Fibroblast of gingiva (primary cell): ENCODE measurements at regions not wholly inside any gene's neighbourhood (a gene's known extent, or its start where the extent isn't known, plus 50 kb on each side); places are given as distances from the start of the nearest gene placed in this dataset.

Experiments
- DNase-seq: peaks from one replicate; pipeline ENCODE4 v3.0.0-alpha.2; 2011; ENCODE audit warnings: low read depth

GRCh38 chr3:102114264-102114979, 265.1 kb downstream of the NFKBIZ start:
- no peak for DNase-seq

- no peak for DNase-seq
Measured at GRCh38 chr3:102122527-102122926, 273.2 kb downstream of the NFKBIZ start.

GRCh38 chr3:102123590-102124190, 274.4 kb downstream of the NFKBIZ start:
- no peak for DNase-seq

- peak; percentile 65 for DNase-seq
Measured at GRCh38 chr3:102124282-102124681, 275.0 kb downstream of the NFKBIZ start.

- no peak for DNase-seq
Measured at GRCh38 chr3:102124704-102125103, 275.4 kb downstream of the NFKBIZ start.

GRCh38 chr3:102125197-102125993, 276.1 kb downstream of the NFKBIZ start:
- DNase-seq, result no peak

GRCh38 chr3:102125994-102126368, 276.7 kb downstream of the NFKBIZ start:
- DNase-seq, result no peak

- DNase-seq, result peak; percentile 45
Measured at GRCh38 chr3:102129760-102130608, 280.7 kb downstream of the NFKBIZ start.

- DNase-seq, result no peak
Measured at GRCh38 chr3:102132370-102132769, 283.1 kb downstream of the NFKBIZ start.

GRCh38 chr3:102133376-102133775, 284.1 kb downstream of the NFKBIZ start:
- DNase-seq, result no peak

- no peak for DNase-seq
Measured at GRCh38 chr3:102135316-102135715, 286.0 kb downstream of the NFKBIZ start.

GRCh38 chr3:102136183-102136582, 286.9 kb downstream of the NFKBIZ start:
- no peak for DNase-seq

- no peak for DNase-seq
Measured at GRCh38 chr3:102140116-102140515, 290.8 kb downstream of the NFKBIZ start.

- no peak for DNase-seq
Measured at GRCh38 chr3:102141096-102141927, 292.0 kb downstream of the NFKBIZ start.

- no peak for DNase-seq
Measured at GRCh38 chr3:102141928-102142239, 292.6 kb downstream of the NFKBIZ start.

- DNase-seq, result no peak
Measured at GRCh38 chr3:102142379-102143060, 292.3 kb upstream of the ZPLD1 start.

- no peak for DNase-seq
Measured at GRCh38 chr3:102143536-102143935, 291.3 kb upstream of the ZPLD1 start.

GRCh38 chr3:102144063-102144462, 290.8 kb upstream of the ZPLD1 start:
- no peak for DNase-seq

- no peak for DNase-seq
Measured at GRCh38 chr3:102148598-102149337, 286.0 kb upstream of the ZPLD1 start.

- no peak for DNase-seq
Measured at GRCh38 chr3:102151935-102152334, 282.9 kb upstream of the ZPLD1 start.
